ENCODE measurements at regions not wholly inside any gene's neighbourhood (a gene's known extent, or its start where the extent isn't known, plus 50 kb on each side); places are given as distances from the start of the nearest gene placed in this dataset.
A peak's percentile ranks its signal among the peaks of the same experiment; 100 is the strongest.

GRCh38 chr1:232302376-232303221 is 327.3 kb downstream of the SIPA1L2 start:
- peak; percentile 54 for DNase-seq

GRCh38 chr1:232301246-232301645 is 328.7 kb downstream of the SIPA1L2 start:
- no peak for DNase-seq

- DNase-seq, result no peak
Measured at GRCh38 chr1:232300466-232300865, 329.5 kb downstream of the SIPA1L2 start.

GRCh38 chr1:232296461-232296860 is 333.5 kb downstream of the SIPA1L2 start:
- DNase-seq, result no peak

- DNase-seq, result no peak
Measured at GRCh38 chr1:232293361-232293760, 336.6 kb downstream of the SIPA1L2 start.

- no peak for DNase-seq
Measured at GRCh38 chr1:232292818-232293217, 337.1 kb downstream of the SIPA1L2 start.

GRCh38 chr1:232292239-232292638 is 337.7 kb downstream of the SIPA1L2 start:
- no peak for DNase-seq

- DNase-seq, result no peak
Measured at GRCh38 chr1:232291681-232292080, 338.3 kb downstream of the SIPA1L2 start.

- DNase-seq, result no peak
Measured at GRCh38 chr1:232291261-232291660, 338.7 kb downstream of the SIPA1L2 start.

- no peak for DNase-seq
Measured at GRCh38 chr1:232290570-232290969, 339.4 kb downstream of the SIPA1L2 start.

GRCh38 chr1:232287676-232288569 is 342.0 kb downstream of the SIPA1L2 start:
- no peak for DNase-seq

- no peak for DNase-seq
Measured at GRCh38 chr1:232285138-232285537, 344.8 kb downstream of the SIPA1L2 start.

GRCh38 chr1:232283864-232284263 is 346.1 kb downstream of the SIPA1L2 start:
- no peak for DNase-seq

GRCh38 chr1:232282498-232282897 is 347.4 kb downstream of the SIPA1L2 start:
- DNase-seq, result no peak

- no peak for DNase-seq
Measured at GRCh38 chr1:232280910-232281309, 349.0 kb downstream of the SIPA1L2 start.

- DNase-seq, result no peak
Measured at GRCh38 chr1:232279909-232280400, 350.0 kb downstream of the SIPA1L2 start.

GRCh38 chr1:232278925-232279324 is 351.0 kb downstream of the SIPA1L2 start:
- no peak for DNase-seq

GRCh38 chr1:232276651-232277050 is 353.3 kb downstream of the SIPA1L2 start:
- no peak for DNase-seq

GRCh38 chr1:232274999-232275710 is 354.8 kb downstream of the SIPA1L2 start:
- no peak for DNase-seq

- no peak for DNase-seq
Measured at GRCh38 chr1:232274236-232274855, 355.6 kb downstream of the SIPA1L2 start.

GRCh38 chr1:232273011-232273410 is 356.9 kb downstream of the SIPA1L2 start:
- no peak for DNase-seq

- no peak for DNase-seq
Measured at GRCh38 chr1:232271991-232272589, 357.8 kb downstream of the SIPA1L2 start.
